ENCODE measurements at regions not wholly inside any gene's neighbourhood (a gene's known extent, or its start where the extent isn't known, plus 50 kb on each side); places are given as distances from the start of the nearest gene placed in this dataset.
A peak's percentile ranks its signal among the peaks of the same experiment; 100 is the strongest.

GRCh38 chr12:123045678-123046077 is 65.2 kb downstream of the ARL6IP4 start:
- no peaks in the 10 kb centered on the region for H4K20me1 ChIP-seq (ENCODE audit: insufficient read depth)
- H3F3A ChIP-seq (ENCODE audit: insufficient read depth) = peaks cover 16% of the 10 kb centered on the region
- TF ChIP-seq EZH2 (IDR thresholded peaks at IDR 0.05; ENCODE audit: insufficient read depth, poor library complexity, severe bottlenecking) (no peak), EZH2phosphoT487 (IDR thresholded peaks at IDR 0.05; ENCODE audit: insufficient read depth, low read depth) (no peak)
- H3K9me2 ChIP-seq (ENCODE audit: insufficient read depth) = no peaks in the 10 kb centered on the region
- no peak overlapping the region for H3K27ac ChIP-seq
- H3K9me3 ChIP-seq (ENCODE audit: low read depth) = no peaks in the 10 kb centered on the region
- in situ Hi-C loops (cut with MboI) = loop anchor here (10.0 kb wide), 1 partner anchor 99 kb away; no protein-coding TSS in a partner anchor
- H3K4me1 ChIP-seq (ENCODE audit: insufficient read depth) = peaks cover 20% of the 10 kb centered on the region
- H3K9ac ChIP-seq = no peak overlapping the region
- no peaks in the 10 kb centered on the region for H3K36me3 ChIP-seq (ENCODE audit: low read depth)
- H3K79me2 ChIP-seq (ENCODE audit: insufficient read depth) = no peaks in the 10 kb centered on the region
- no peak overlapping the region for H2AFZ ChIP-seq
- whole genome bisulfite sequencing, 2 experiments (ENCODE audit: low coverage in 1 of 2, low lambda C conversion rate in 2 of 2, missing lambda C conversion rate in 2 of 2) = 80 to 85% methylated on average over 7 of the region's 7 CpGs
- no peaks in the 10 kb centered on the region for H3K27me3 ChIP-seq (replicated peaks; ENCODE audit: insufficient read depth)
- no peak for DNase-seq
- H3K4me3 ChIP-seq = no peak overlapping the region
- no peak overlapping the region for H3K4me2 ChIP-seq (ENCODE audit: unreplicated experiment)

GRCh38 chr12:123044351-123044750 is 63.9 kb downstream of the ARL6IP4 start:
- Histone ChIP-seq H3K27ac (peak overlapping the region; percentile 70; the same call in 1 of the 2 replicates), H3K9me3 (ENCODE audit: low read depth) (no peaks in the 10 kb centered on the region), H2AFZ (no peak overlapping the region), H3F3A (ENCODE audit: insufficient read depth) (peaks cover 5% of the 10 kb centered on the region), H3K36me3 (ENCODE audit: low read depth) (no peaks in the 10 kb centered on the region), H3K4me2 (ENCODE audit: unreplicated experiment) (no peak overlapping the region), H4K20me1 (ENCODE audit: insufficient read depth) (no peaks in the 10 kb centered on the region), H3K27me3 (replicated peaks; ENCODE audit: insufficient read depth) (no peaks in the 10 kb centered on the region), H3K4me3 (no peak overlapping the region), H3K79me2 (ENCODE audit: insufficient read depth) (no peaks in the 10 kb centered on the region), H3K4me1 (ENCODE audit: insufficient read depth) (peaks cover 8% of the 10 kb centered on the region), H3K9ac (peak overlapping the region; percentile 70; the same call in 1 of the 2 replicates), H3K9me2 (ENCODE audit: insufficient read depth) (no peaks in the 10 kb centered on the region)
- 94 to 100% methylated on average over 1 of the region's 1 CpG for WGBS, 2 experiments (ENCODE audit: low coverage in 1 of 2, low lambda C conversion rate in 2 of 2, missing lambda C conversion rate in 2 of 2)
- DNase-seq = no peak
- in situ Hi-C loops (cut with MboI) = loop anchor here (10.0 kb wide), 1 partner anchor 100 kb away; no protein-coding TSS in a partner anchor
- TF ChIP-seq EZH2 (IDR thresholded peaks at IDR 0.05; ENCODE audit: insufficient read depth, poor library complexity, severe bottlenecking) = no peak
- no peak for TF ChIP-seq EZH2phosphoT487 (IDR thresholded peaks at IDR 0.05; ENCODE audit: insufficient read depth, low read depth)

GRCh38 chr12:123043536-123044001 is 63.1 kb downstream of the ARL6IP4 start:
- WGBS, 2 experiments (ENCODE audit: low coverage in 1 of 2, low lambda C conversion rate in 2 of 2, missing lambda C conversion rate in 2 of 2) = 4 to 5% methylated on average over 7 of the region's 7 CpGs
- in situ Hi-C loops (cut with MboI) = loop anchor here (10.0 kb wide), 1 partner anchor 101 kb away; no protein-coding TSS in a partner anchor
- no peaks in the 10 kb centered on the region for H3K9me3 ChIP-seq (ENCODE audit: low read depth)
- peak overlapping the region; percentile 70 for H3K27ac ChIP-seq
- H3K9me2 ChIP-seq (ENCODE audit: insufficient read depth) = no peaks in the 10 kb centered on the region
- H3K4me1 ChIP-seq (ENCODE audit: insufficient read depth) = peaks cover 6% of the 10 kb centered on the region; the same call in 1 of the 2 replicates
- TF ChIP-seq EZH2 (IDR thresholded peaks at IDR 0.05; ENCODE audit: insufficient read depth, poor library complexity, severe bottlenecking) = no peak
- no peak for TF ChIP-seq EZH2phosphoT487 (IDR thresholded peaks at IDR 0.05; ENCODE audit: insufficient read depth, low read depth)
- peak overlapping the region; percentile 70 for H3K9ac ChIP-seq
- H3K27me3 ChIP-seq (replicated peaks; ENCODE audit: insufficient read depth) = no peaks in the 10 kb centered on the region
- DNase-seq = peak; percentile 96
- H3K36me3 ChIP-seq (ENCODE audit: low read depth) = no peaks in the 10 kb centered on the region
- no peak overlapping the region for H2AFZ ChIP-seq
- H3K4me2 ChIP-seq (ENCODE audit: unreplicated experiment) = peak overlapping the region; percentile 38
- no peak overlapping the region for H3K4me3 ChIP-seq
- no peaks in the 10 kb centered on the region for H4K20me1 ChIP-seq (ENCODE audit: insufficient read depth)
- no peaks in the 10 kb centered on the region for H3F3A ChIP-seq (ENCODE audit: insufficient read depth)
- no peaks in the 10 kb centered on the region for H3K79me2 ChIP-seq (ENCODE audit: insufficient read depth)

GRCh38 chr12:123042833-123043232 is 62.4 kb downstream of the ARL6IP4 start:
- Histone ChIP-seq H3K4me1 (ENCODE audit: insufficient read depth) (peaks cover 6% of the 10 kb centered on the region; the same call in 1 of the 2 replicates), H2AFZ (no peak overlapping the region), H3K9me3 (ENCODE audit: low read depth) (no peaks in the 10 kb centered on the region), H3K36me3 (ENCODE audit: low read depth) (no peaks in the 10 kb centered on the region), H3K9me2 (ENCODE audit: insufficient read depth) (no peaks in the 10 kb centered on the region), H3K79me2 (ENCODE audit: insufficient read depth) (no peaks in the 10 kb centered on the region), H3F3A (ENCODE audit: insufficient read depth) (no peaks in the 10 kb centered on the region), H3K27ac (no peak overlapping the region), H3K4me2 (ENCODE audit: unreplicated experiment) (no peak overlapping the region), H3K4me3 (no peak overlapping the region), H4K20me1 (ENCODE audit: insufficient read depth) (no peaks in the 10 kb centered on the region), H3K27me3 (replicated peaks; ENCODE audit: insufficient read depth) (no peaks in the 10 kb centered on the region), H3K9ac (no peak overlapping the region)
- no peak for DNase-seq
- in situ Hi-C loops (cut with MboI) = loop anchor here (10.0 kb wide), 1 partner anchor 102 kb away; no protein-coding TSS in a partner anchor
- 93 to 100% methylated on average over 2 of the region's 2 CpGs for WGBS, 2 experiments (ENCODE audit: low coverage in 1 of 2, low lambda C conversion rate in 2 of 2, missing lambda C conversion rate in 2 of 2)
- no peak for TF ChIP-seq EZH2phosphoT487 (IDR thresholded peaks at IDR 0.05; ENCODE audit: insufficient read depth, low read depth)

All from GM23248 (cell line).